ENCODE measurements at regions not wholly inside any gene's neighbourhood (a gene's known extent, or its start where the extent isn't known, plus 50 kb on each side); places are given as distances from the start of the nearest gene placed in this dataset.
"Not testable (repeated sequence)": the region's sequence is repeated elsewhere in the genome, so short reads cannot be mapped to it uniquely, and the experiment has no call there.

- TF ChIP-seq CTCF (conservative IDR thresholded peaks at IDR 0.05; ENCODE audit: low read depth, low read length); MXI1 (IDR thresholded peaks at IDR 0.05; ENCODE audit: borderline replicate concordance, low read depth, low read length); CEBPB (IDR thresholded peaks at IDR 0.05; ENCODE audit: low read depth, low read length); POLR2A (IDR thresholded peaks at IDR 0.05; ENCODE audit: low read depth, low read length); RAD21 (IDR thresholded peaks at IDR 0.05; ENCODE audit: low read length); BHLHE40 (IDR thresholded peaks at IDR 0.05; ENCODE audit: low read depth, low read length): not testable (repeated sequence)
Observed at GRCh38 chr16:15223398-15223797, 129.3 kb upstream of the RRN3 start.

All from IMR-90 (cell line).